Psoas muscle (tissue), 7 donors: ENCODE measurements at regions not wholly inside any gene's neighbourhood (a gene's known extent, or its start where the extent isn't known, plus 50 kb on each side); places are given as distances from the start of the nearest gene placed in this dataset.

Experiments used
- ATAC-seq, 4 donors: fragments of 200-7000 bp; cut with Tn5 transposase; one replicate each; pipeline ENCODE4 v1.9.1; 2020; ENCODE audit warnings: moderate library complexity in 3 of 4, mild to moderate bottlenecking in 2 of 4
- DNase-seq, 2 donors: peaks; one replicate each; pipeline ENCODE4 v3.0.0-alpha.2; 2020
- H3K27ac ChIP-seq: fragments of 200-600 bp; one replicate; pipeline ENCODE4 v1.8.0; 2022
- H3K27me3 ChIP-seq, 3 donors: fragments of 200-600 bp in 1 of 3; one replicate each; pipeline versions ENCODE4 v1.6.1 to v1.8.0; 2013 to 2022; ENCODE audit warnings: low read length in 2 of 3, mild to moderate bottlenecking in 2 of 3, moderate library complexity in 1 of 3; ENCODE audit not compliant: insufficient read depth in 3 of 3
- H3K36me3 ChIP-seq, 2 donors: fragments of 200-600 bp in 1 of 2; one replicate each; pipeline versions ENCODE4 v1.6.1 to v1.8.0; 2013 to 2022; ENCODE audit warnings: low read depth in 1 of 2, mild to moderate bottlenecking in 1 of 2, moderate library complexity in 1 of 2; ENCODE audit not compliant: insufficient read depth in 1 of 2
- H3K4me1 ChIP-seq: fragments of 200-600 bp; one replicate; pipeline ENCODE4 v1.8.0; 2022
- H3K4me3 ChIP-seq: fragments of 200-600 bp; one replicate; pipeline ENCODE4 v1.8.0; 2022; ENCODE audit warnings: mild to moderate bottlenecking
- H3K9me3 ChIP-seq: fragments of 200-600 bp; one replicate; pipeline ENCODE4 v1.8.0; 2022
- CTCF ChIP-seq: fragments of 200-600 bp; IDR thresholded peaks from one replicate; pipeline ENCODE4 v1.8.0; 2022; ENCODE audit warnings: antibody characterized with exemption
- WGBS, 3 donors: extraction: QIAGEN DNeasy Blood & Tissue Kit; methylation state at CpG; one replicate each; pipeline versions ENCODE4 v1.1.6 to v1.1.7; 2013; 5-methylcytosine and 5-hydroxymethylcytosine counted together
- intact Hi-C, 2 donors: fragments of 100-400 bp; cut with DNase I; formaldehyde crosslinking; loops; one replicate each; pipeline versions ENCODE4 v1.11.0 to v1.14.2; 2022
- donor health status: healthy with polysubstance abuse.
- donor health status: DM: no; HTN: no; CAD: no; lungs with moderate emphysema.
- donor health status: Bipolar disorder and iron deficiency.
- donor health status: healthy.
- donor health status: DM: yes; HTN: yes; CAD: no.
- donor health status: DM: no; HTN: no; CAD: no.
- donor health status: DM: yes; HTN: yes; CAD: no.

DNA sequence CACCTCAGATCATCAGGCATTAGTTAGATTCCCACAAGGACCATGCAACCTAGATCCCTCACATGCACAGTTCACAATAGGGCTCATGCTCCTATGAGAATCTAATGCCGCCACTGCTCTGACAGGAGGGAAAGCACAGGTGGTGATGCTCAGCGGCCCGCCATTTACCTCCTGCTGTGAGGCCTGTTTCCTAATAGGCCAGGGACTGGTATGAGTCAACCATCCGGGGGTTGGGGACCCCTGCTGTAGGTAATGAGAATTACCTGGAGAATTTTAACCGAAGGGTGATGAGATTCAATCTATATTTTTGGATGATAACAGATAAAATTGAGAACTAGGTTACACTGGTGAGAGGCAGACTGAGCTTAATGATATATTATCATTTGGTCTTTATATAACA, 101.4 kb downstream of the LACC1 start:
- no peaks in the 10 kb centered on the region for H3K9me3 ChIP-seq
- no peak overlapping the region for H3K27ac ChIP-seq
- DNase-seq (no peak), ATAC-seq (no peak)
- no peak overlapping the region for H3K4me3 ChIP-seq
- peaks cover 15% of the 10 kb centered on the region for H3K4me1 ChIP-seq
- intact Hi-C loops: no loop called here
- H3K36me3 ChIP-seq: no peaks in the 10 kb centered on the region
- no peaks in the 10 kb centered on the region for H3K27me3 ChIP-seq
- WGBS, 3 donors: 89 to 98% (median 95%) methylated on average over 5 of the region's 5 CpGs
- TF ChIP-seq CTCF: no peak

- H3K4me3 ChIP-seq: no peak overlapping the region
- DNase-seq: no peak
- no peak overlapping the region for H3K27ac ChIP-seq
- intact Hi-C loops: no loop called here
- WGBS, 3 donors: 83 to 91% (median 86%) methylated on average over 3 of the region's 3 CpGs
- no peak for ATAC-seq
- no peaks in the 10 kb centered on the region for H3K9me3 ChIP-seq
- H3K27me3 ChIP-seq: no peaks in the 10 kb centered on the region
- H3K4me1 ChIP-seq: peaks cover 15% of the 10 kb centered on the region
- no peaks in the 10 kb centered on the region for H3K36me3 ChIP-seq
- no peak for TF ChIP-seq CTCF
Observed at GRCh38 chr13:43981512-43982301, 102.0 kb downstream of the LACC1 start.

DNA sequence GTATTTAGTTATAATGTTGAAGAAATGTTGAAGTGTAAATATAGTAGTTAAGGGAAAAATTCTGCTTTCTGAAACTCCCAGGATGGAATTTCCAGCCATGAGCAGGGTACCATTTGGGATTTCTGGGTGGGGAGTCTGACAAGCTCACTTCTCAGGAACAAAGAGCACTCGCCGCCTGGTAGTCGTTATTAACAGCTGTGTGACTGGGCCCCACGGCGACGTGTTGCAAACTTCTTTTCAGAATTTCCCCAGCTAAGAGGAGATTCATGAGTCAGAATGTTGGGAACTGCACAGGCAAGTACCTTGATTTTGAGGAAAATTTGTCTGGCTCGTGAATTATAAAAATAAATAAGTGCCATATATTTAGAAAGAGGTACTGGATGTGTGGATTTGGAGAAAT, 103.7 kb downstream of the LACC1 start:
- ATAC-seq (no peak), DNase-seq (no peak)
- intact Hi-C loops: no loop called here
- Histone ChIP-seq H3K36me3 (no peaks in the 10 kb centered on the region), H3K27me3 (no peaks in the 10 kb centered on the region), H3K27ac (no peak overlapping the region), H3K9me3 (no peaks in the 10 kb centered on the region), H3K4me3 (no peak overlapping the region), H3K4me1 (peaks cover 13% of the 10 kb centered on the region)
- WGBS, 3 donors: 59 to 75% (median 66%) methylated on average over 7 of the region's 7 CpGs
- no peak for TF ChIP-seq CTCF

DNA sequence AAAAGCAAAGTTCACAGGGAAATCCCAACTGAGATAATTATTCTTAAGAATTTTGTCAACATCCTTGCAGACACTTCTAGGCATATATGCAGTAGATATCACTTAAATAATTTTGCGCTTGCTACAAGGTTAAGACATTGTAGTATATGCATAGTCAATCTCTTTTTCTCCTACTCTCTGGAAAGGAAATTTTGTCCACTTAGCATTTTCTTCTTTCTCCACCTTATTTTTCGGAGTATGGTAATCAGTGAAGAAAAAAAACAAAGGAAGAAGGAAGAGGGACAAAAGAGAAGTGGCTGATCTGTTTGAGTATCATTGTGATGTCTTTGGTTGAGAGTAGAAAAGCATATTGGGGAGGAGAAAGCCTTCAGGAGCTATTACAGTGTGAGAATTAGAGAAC, 104.6 kb downstream of the LACC1 start:
- WGBS, 3 donors: 94 to 95% (median 94%) methylated on average over 2 of the region's 2 CpGs
- ATAC-seq: no peak

More for the DNA sequence above, 104.6 kb downstream of the LACC1 start:
- H3K4me1 ChIP-seq: peaks cover 4% of the 10 kb centered on the region
- H3K27me3 ChIP-seq: no peaks in the 10 kb centered on the region
- H3K36me3 ChIP-seq: no peaks in the 10 kb centered on the region
- no peak overlapping the region for H3K4me3 ChIP-seq
- H3K27ac ChIP-seq: no peak overlapping the region
- TF ChIP-seq CTCF: no peak
- no peak for DNase-seq
- H3K9me3 ChIP-seq: no peaks in the 10 kb centered on the region
- intact Hi-C loops: no loop called here
